ENCODE measurements at regions not wholly inside any gene's neighbourhood (a gene's known extent, or its start where the extent isn't known, plus 50 kb on each side); places are given as distances from the start of the nearest gene placed in this dataset.
"Not testable (repeated sequence)": the region's sequence is repeated elsewhere in the genome, so short reads cannot be mapped to it uniquely, and the experiment has no call there.

DNA sequence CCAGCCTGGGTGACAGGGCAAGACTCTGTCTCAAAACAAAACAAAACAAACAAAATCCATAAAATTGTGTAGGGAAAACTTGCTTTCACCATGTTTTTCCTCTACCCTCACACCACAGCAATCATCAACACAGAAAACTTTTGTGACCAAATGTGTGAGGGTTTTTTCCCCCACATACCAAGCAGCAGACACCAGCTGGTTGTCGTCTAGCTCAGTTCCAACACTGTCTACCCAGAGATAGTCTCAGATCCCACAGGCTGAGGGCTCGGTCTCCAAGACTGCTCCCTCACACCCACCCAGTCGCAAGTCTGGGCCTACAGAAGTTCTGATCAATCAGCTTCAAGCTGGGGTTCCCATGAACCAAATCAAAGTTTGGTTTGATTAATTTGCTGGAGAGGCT is 322.4 kb upstream of the MAGI2 start:
- no peak for DNase-seq

DNA sequence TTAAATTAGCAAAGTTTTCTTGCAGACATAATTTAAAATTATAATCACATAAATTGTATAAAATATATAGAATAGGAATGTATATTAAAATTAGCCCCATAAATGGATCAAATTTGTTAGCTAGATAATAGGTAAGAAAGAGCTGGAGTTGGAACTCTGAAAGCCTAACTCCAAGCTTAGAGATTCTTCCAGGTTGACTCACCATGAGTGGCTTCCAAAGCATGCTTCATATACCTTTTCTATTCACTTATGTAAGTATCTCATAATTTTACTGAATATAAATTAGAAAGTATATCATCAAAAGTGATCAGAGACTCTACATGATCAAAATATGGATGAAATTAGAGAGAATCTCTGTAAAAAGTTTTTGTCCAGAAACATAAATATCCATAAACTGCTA is 320.7 kb upstream of the MAGI2 start:
- DNase-seq: no peak

DNA sequence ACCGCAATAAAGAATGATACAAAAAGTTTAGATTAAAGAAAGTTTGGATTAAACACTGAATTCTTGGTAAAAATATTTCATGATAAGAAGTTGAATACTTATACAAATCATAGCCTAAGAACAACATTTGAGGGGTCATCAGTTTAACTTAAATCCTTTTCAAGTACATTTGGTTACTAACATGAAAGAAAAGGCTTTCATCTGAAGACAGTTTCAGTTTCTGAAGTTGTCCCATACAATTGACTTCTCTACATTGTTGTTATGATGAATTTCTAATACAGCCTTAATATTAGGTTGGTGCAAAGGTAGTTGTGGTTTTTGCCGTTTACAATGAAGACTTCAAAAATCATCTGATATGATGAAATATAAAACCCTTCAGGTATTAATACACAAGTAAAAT is 317.5 kb upstream of the MAGI2 start:
- no peak for DNase-seq

DNA sequence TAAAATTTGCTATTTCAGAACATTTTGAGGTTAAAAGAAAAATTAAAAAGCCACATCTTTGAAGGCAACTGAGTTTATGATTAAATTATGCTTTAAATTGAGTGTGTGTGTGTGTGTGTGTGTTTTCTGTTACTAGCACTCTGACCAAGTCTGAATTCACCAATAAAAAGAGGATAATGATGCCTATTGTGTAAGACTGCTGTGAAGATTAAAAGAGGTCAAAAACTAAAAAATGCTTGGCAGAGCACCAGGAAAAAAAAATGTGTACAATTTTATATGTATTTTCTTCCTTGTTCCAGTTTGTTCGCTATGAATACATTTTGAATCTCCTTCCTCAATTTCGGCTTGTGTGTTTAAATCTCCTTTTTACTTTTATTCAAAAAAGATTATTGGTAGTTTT is 316.6 kb upstream of the MAGI2 start:
- peak in 1 of 3 experiments; percentile 52 for DNase-seq

DNA sequence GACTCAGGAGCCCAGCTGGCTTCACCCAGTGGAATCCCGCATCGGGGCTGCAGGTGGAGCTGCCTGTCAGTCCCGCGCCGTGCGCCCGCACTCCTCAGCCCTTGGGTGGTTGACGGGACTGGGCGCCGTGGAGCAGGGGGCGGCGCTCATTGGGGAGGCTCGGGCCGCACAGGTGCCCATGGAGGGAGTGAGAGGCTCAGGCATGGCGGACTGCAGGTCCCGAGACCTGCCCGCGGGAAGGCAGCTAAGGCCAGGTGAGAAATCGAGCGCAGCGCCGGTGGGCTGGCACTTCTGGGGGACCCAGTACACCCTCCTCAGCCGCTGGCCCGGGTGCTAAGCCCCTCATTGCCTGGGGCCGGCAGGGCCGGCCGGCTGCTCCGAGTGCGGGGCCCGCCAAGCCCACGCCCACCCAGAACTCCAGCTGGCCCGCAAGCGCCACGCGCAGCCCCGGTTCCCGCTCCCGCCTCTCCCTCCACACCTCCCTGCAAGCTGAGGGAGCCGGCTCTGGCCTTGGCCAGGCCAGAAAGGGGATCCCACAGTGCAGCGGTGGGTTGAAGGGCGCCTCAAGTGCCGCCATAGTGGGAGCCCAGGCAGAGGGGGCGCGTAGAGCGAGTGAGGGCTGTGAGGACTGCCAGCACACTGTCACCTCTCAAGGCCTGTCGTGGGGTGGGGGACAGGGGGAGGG is 314.6 kb upstream of the MAGI2 start:
- not testable (repeated sequence) for DNase-seq

DNA sequence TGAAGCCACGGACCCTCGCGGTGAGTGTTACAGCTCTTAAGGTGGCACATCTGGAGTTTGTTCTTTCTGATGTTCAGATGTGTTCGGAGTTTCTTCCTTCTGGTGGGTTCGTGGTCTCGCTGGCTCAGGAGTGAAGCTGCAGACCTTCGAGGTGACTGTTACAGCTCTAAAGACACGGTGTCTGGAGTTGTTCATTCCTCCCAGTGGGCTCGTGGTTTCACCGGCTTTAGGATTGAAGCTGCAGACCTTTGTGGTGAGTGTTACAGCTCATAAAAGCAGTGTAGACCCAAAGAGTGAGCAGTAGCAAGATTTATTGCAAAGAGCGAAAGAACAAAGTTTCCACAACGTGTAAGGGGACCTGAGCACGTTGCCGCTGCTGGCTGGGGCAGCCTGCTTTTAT is 313.7 kb upstream of the MAGI2 start:
- DNase-seq: not testable (repeated sequence)

DNA sequence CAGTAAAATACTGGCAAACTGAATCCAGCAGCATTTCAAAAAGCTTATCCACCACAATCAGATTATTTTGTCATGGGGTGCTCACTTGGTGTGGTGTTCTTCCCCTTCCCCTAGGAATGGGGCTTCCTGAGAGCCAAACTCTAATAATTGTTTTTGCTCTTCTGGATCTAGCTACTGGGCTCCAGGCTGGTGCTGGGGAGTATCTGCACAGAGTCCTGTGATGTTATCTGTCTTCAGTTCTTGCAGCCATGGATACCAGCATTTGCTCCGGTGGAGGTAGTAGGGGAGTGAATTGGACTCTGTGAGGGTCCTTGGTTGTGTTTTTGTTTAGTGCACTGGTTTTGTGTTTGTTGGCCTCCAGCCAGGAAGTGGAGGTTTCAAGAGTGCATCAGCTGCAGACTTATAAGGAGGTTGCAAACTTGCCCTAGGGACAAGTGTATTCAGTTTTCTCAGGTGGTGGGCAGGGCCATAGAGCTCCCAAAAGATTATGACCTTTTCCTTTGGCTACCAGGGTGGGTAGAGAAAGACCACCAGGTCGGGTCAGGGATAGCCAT is 308.5 kb upstream of the MAGI2 start:
- no peak for DNase-seq

DNA sequence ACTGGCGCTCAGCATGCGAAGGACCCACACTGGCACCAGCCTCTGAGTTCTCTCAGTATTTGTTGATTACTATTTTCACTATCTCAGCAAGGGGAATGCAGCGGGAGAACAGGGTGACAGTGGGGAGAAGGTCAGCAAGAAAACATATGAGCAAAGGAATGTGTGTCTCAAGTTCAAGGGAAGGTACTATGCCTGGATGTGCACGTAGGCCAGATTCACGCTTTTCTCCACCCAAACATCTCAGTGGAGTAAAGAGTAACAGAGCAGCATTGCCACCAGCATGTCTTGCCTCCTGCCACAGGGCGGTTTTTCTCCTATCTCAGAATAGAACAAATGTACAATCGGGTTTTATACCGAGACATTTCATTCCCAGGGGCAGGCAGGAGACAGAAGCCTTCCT is 297.5 kb upstream of the MAGI2 start:
- DNase-seq: not testable (repeated sequence)

DNA sequence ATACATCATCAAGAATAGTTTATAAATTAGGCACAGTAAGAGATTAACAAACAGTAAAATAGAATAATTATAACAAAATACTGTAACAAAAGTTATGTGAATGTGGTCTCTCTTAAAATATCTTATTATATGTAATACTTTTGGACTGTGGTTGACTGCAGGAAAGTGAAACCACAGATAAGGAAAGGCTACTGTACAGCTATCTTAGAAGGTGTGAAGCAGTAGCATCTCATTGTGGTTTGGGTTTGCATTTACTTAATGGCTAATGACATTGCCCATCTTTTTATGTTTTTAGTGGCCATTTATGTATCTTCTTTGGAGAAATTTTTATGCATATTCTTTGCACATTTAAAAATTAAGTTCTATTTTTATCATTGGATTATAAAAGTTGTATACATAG is 296.4 kb upstream of the MAGI2 start:
- DNase-seq: no peak

DNA sequence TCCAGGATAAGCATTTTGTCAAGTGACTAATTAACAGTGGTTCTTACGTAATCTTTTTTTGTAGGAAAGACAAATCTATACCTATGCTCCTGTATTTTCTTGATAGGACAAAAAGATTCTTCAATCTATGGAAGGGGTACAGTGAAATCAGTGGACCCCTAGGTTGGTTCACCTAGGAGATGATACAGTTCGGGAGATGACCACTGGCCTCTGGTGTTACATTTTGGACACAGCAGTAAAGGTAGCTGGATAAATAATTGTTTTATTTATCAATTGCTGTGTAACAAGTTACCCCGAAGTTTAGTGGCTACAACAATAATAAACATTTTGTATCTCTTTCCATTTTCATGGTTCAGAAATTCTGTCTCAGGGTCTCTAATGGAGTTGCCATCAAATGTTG is 288.2 kb upstream of the MAGI2 start:
- peak in 1 of 3 experiments; percentile 31 for DNase-seq

DNA sequence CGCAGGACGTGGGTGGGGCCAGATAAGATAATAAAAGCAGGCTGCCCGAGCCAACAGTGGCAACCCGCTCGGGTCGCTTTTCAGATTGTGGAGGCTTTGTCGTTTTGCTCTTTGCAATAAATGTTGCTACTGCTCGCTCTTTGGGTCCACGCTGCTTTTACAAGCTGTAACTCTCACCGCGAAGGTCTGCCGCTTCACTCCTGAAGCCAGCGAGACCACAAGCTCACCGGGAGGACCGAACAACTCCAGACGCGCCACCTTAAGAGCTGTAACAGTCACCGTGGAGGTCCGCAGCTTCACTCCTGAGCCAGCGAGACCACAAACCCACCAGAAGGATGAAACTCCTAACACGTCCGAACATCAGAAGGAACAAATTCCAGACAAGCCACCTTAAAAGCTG is 286.6 kb upstream of the MAGI2 start:
- no peak for DNase-seq

DNA sequence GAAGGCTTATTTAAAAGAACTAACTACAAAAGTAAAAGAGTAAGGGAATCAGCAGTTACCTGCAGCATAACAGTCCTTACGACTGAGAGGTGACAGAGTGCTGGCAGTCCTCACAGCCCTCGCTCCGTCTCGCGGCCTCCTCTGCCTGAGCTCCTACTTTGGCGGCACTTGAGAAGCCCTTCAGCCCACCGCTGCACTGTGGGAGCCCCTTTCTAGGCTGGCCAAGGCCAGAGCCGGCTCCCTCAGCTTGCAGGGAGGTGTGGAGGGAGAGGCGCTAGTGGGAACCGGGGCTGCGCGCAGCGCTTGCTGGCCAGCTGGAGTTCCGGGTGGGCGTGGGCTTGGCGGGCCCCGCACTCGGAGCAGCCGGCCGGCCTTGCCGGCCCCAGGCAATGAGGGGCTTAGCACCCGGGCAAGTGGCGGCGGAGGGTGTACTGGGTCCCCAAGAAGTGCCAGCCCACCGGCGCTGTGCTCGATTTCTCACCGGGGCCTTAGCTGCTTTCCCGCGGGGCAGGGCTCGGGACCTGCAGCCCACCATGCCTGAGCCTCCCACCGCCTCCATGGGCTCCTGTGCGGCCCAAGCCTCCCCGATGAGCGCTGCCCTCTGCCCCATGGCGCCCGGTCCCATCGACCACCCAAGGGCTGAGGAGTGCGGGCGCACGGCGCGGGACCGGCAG is 285.7 kb upstream of the MAGI2 start:
- not testable (repeated sequence) for DNase-seq

DNA sequence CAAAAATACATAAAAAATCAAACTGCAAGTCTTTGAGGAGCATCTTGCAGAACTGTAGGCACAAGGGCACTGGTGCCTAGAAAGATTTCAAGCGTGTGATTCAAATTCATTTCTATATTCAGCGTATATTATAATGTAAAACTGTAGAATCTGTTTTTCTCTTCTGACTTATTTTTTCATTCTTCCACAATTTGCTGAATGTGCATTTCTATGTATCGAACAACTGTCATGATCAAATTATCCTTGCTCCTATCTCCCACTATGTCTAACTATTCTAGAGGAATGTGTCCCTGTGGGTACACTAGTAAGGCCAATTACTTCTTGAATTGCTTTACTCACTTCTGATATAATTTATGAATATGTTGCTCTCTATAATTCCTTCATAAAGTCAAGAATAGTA is 283.0 kb upstream of the MAGI2 start:
- DNase-seq: no peak

DNA sequence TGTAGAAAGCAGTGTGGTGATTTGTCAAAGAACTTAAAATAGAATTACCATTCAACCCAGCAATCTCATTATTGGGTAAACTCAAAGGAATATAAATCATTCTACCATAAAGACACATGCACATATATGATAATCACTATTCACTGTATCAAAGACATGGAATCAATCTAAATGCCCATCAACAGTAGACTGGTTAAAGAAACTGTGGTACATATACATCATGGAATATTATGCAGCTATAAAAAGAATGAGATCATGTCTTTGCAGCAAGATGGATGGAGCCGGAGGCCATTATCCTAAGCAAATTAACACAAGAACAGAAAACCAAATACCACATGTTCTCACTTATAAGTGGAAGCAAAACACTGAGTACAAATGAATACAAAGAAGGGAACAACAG is 281.5 kb upstream of the MAGI2 start:
- no peak for DNase-seq

DNA sequence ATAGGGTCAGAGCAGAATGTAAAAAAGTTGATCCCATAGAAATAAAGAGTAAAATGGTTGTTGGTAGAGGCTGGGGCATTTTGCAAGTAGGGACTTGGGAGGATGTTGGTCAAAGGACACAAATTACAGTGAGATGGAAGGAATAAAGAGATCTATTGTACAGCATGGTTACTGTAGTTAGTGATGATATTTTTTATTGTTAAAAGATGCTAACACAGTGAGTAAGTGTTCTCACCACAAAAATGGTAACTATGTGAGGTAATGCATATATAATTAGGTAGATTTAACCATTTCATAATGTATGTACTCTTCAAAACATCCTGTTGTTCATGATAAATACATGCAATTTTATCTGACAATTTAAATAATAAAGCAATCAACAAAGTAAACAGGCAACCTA is 280.7 kb upstream of the MAGI2 start:
- no peak for DNase-seq

DNA sequence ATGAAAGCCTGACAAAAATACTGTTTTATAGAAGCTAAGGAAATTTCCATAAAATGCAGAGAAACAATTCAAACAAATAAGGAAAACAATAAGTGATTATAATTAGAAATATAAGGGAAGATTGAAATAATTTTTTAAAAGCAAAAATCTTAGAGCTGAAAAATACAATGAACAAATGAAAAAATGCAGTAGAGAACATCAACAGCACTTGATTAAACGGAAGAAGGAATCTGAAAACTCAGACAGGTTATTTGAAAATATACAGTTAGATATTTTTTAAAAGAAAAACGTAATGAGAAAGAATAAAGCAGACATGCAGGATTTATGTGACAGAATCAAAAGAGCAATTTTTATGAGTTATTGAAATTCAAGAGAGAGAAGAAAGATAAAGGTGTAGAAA is 279.1 kb upstream of the MAGI2 start:
- DNase-seq: no peak

DNA sequence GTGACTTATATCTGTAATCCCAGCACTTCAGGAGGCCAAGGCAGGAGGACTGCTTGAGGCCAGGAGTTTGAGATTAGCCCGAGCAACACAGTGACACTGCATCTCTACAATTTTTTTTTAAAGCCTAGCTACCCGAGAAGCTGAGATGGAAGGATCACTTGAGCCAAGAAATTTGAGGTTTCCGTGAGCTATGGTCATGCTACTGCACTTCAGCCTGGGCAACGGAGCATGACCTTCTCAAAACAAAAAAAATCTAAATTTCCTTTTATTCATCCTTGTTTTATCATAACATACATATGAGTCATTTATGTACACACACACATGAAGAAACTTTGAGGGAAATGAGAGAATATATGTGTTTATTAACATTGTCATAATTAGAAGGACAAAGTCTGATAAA is 277.5 kb upstream of the MAGI2 start:
- DNase-seq: no peak

DNA sequence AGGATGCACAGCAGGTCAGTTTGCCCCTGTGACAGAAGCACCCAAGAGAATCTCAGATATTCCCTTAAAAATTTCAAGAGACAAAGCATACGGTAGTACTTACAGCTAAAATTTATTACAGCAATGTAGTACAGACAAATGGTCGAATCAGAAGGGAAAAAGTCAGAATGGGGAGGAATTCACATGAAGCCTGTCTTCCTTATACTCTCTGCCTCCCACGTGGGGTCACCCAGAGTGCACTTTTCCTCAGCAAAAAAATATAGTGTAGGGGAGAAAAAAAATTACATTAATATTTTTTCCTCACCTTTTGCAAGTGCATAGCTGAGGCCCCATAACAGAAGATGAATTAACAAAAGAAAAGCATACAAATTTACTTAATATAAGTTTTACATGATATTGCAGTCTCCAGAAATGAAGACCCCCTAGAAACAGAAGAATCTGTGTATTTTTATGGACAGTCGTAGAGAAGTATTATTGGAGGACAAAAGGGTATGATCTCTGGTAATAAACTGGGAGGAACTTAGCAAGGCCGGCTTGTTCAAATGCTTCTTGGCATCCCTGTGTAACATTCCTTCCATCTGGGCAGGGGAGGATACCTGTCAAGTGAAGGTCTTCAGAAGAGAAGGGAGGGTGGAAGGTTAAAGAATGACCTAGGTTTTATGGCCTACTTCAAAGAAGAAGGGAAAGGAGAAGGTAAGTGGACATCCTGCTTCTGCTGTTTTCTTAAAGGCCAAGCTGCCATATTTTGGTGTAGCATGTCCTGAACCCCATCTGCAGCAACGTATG is 270.6 kb upstream of the MAGI2 start:
- no peak for DNase-seq

DNA sequence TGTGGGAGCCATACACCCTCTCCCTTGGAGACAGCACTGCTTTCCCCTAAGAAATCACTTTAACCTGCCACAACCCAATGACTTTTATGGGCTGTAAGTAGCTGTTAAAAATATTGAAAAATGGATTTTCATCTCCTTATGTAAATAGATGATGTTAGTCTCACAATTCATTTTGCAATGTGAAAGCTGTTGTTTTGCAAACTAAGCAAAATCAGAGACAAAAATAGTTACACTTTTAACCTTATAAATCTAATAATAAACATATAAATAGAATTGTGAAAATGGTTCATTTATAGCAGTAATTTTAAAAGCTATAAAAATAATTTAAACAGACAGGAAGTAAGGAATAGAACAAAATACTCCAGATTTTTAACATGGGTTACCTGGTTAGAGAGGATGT is 268.8 kb upstream of the MAGI2 start:
- no peak for DNase-seq

DNA sequence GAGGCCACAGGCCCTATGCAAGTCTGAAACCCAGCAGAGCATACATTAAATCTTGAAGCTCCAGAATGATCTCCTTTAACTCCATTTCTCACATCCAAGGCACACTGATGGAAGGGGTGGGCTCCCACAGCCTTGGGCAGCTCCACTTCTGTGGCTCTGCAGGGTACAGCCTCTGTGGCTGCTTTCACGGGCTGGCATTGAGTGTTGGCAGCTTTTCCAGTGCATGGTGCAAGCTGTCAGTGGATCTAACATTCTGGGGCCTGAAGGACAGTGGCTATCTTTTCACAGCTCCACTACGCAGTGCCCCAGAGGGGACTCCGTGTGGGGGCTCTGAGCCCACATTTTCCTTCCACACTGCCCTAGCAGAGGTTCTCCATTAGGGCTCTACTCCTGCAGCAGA is 265.7 kb upstream of the MAGI2 start:
- DNase-seq: no peak

DNA sequence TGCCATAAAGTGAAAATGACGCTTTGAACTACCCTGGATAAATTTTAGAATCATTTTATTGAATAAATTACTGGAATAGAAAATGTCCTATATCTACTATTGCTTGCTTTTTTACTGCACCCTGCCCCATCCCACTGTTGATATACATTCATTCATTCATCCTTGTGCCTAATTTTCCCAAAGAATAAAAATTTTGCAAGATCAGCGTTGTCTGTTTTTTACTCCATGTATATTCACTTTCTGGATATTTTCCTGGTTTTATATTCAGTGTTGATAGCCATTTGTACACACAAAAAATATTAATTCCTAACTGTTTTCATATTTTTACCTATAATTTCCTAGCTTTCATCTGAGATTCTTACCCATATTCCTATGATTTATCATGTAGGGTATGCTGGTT is 262.9 kb upstream of the MAGI2 start:
- DNase-seq: no peak

DNA sequence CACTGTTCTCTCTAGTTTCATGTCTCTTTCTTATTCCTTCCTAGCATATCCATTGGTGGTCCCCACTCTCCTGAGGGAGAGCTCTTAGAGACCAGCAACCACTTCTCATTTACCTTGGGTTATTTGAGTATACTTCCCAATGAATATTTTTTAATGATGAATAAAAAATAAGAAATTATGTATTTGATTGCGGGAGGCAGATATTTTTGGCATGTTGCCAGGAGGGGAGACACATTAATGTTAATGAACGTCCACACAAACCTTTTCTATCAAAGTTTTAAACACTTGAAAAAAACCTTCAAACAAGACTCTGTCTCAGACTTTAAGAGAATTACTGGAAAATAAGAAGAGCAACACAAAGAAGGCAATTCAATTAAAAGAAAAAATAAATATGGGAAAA is 260.6 kb upstream of the MAGI2 start:
- peak in 1 of 3 experiments; percentile 24 for DNase-seq

DNA sequence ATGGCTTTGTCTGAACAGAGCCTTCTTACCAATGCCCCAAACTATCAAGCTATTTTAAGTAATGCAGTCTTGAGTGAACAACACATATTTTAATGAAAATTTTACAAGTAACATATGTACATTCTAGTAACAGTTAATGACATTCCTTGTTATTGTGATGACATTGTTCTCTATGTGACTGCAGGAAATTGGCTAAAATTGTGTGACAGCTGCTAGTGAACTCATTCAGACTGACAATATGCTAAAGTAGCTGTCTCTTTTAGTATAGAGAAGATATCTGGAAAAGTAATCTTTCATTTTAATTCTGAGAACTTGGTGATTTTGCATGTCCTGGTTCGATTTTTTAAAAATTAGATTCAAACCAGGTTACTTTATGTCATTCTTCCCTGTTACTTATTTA is 259.8 kb upstream of the MAGI2 start:
- no peak for DNase-seq

DNA sequence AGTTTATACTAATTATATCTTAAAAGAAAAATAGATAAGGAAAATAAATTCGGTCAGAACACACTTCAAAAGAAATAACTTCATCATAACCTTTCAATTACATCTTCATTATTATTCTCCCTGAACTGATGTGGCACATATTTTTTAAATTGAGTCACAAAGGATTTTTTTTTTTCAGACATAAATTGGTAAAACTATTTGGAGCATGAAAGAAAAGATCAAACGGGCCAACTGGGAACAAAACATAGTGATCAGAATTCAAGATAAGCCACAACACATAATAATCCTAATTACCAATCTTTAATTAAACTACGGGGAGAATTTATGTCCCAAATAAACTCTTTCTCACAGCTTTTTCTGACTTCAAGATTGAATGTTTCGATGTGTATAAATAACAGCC is 258.2 kb upstream of the MAGI2 start:
- DNase-seq: no peak
